22Rv1 (cell line): ENCODE measurements at regions not wholly inside any gene's neighbourhood (a gene's known extent, or its start where the extent isn't known, plus 50 kb on each side); places are given as distances from the start of the nearest gene placed in this dataset.

ENCODE experiments used
- CTCF ChIP-seq: fragments of 450-650 bp; IDR thresholded peaks from 2 replicates; pipeline ENCODE4 v1.5.1; 2017; ENCODE audit warnings: mild to moderate bottlenecking
- ZFX ChIP-seq: fragments of 450-650 bp; IDR thresholded peaks from 2 replicates; pipeline ENCODE4 v1.6.1; 2017; ENCODE audit warnings: antibody characterized with exemption, borderline replicate concordance

GRCh38 chr7:153217032-153217431 is 457.5 kb downstream of the ACTR3B start:
- TF ChIP-seq CTCF (no peak), ZFX (no peak)
